Stimulated activated CD4-positive, alpha-beta T cell treated with anti-CD3 and anti-CD28 coated beads, Interleukin-12 subunit alpha, Interleukin-12 subunit beta, amount 100 ng/mL, for 24 hours (primary cell): ENCODE measurements at regions not wholly inside any gene's neighbourhood (a gene's known extent, or its start where the extent isn't known, plus 50 kb on each side); places are given as distances from the start of the nearest gene placed in this dataset.
"Not testable (repeated sequence)": the region's sequence is repeated elsewhere in the genome, so short reads cannot be mapped to it uniquely, and the experiment has no call there.

ENCODE experiments used
- DNase-seq, 2 experiments: peaks; one replicate each; pipeline ENCODE4 v3.0.0-alpha.2; 2020; ENCODE audit warnings: low read depth in 2 of 2

GRCh38 chr5:34096033-34096432 lies 53.0 kb upstream of the C1QTNF3 start:
- DNase-seq = not testable (repeated sequence)

- DNase-seq = not testable (repeated sequence)
These were observed 56.9 kb upstream of the C1QTNF3 start for GRCh38 chr5:34099891-34100290.

- DNase-seq = not testable (repeated sequence)
These were observed 58.6 kb upstream of the C1QTNF3 start for GRCh38 chr5:34101567-34101966.

- DNase-seq = not testable (repeated sequence)
These were observed 65.9 kb upstream of the C1QTNF3 start for GRCh38 chr5:34108897-34109296.

- DNase-seq = not testable (repeated sequence)
These were observed 81.3 kb upstream of the C1QTNF3 start for GRCh38 chr5:34124280-34124679.

- not testable (repeated sequence) for DNase-seq
These were observed 82.3 kb upstream of the C1QTNF3 start for GRCh38 chr5:34125354-34125753.

GRCh38 chr5:34126741-34127140 lies 83.7 kb upstream of the C1QTNF3 start:
- DNase-seq = not testable (repeated sequence)

GRCh38 chr5:34127818-34128217 lies 84.8 kb upstream of the C1QTNF3 start:
- DNase-seq = not testable (repeated sequence)

- not testable (repeated sequence) for DNase-seq
These were observed 85.9 kb upstream of the C1QTNF3 start for GRCh38 chr5:34128890-34129289.

- not testable (repeated sequence) for DNase-seq
These were observed 112.0 kb upstream of the C1QTNF3 start for GRCh38 chr5:34154988-34155387.

GRCh38 chr5:34156703-34157414 lies 113.8 kb upstream of the C1QTNF3 start:
- not testable (repeated sequence) for DNase-seq

- DNase-seq = not testable (repeated sequence)
These were observed 117.9 kb upstream of the C1QTNF3 start for GRCh38 chr5:34160904-34161303.

GRCh38 chr5:34171398-34171797 lies 128.4 kb upstream of the C1QTNF3 start:
- DNase-seq = not testable (repeated sequence)

GRCh38 chr5:34179453-34180190 lies 136.6 kb upstream of the C1QTNF3 start:
- not testable (repeated sequence) for DNase-seq

- not testable (repeated sequence) for DNase-seq
These were observed 137.2 kb upstream of the C1QTNF3 start for GRCh38 chr5:34180225-34180624.

- not testable (repeated sequence) for DNase-seq
These were observed 138.1 kb upstream of the C1QTNF3 start for GRCh38 chr5:34180940-34181614.

GRCh38 chr5:34185005-34185404 lies 142.0 kb upstream of the C1QTNF3 start:
- not testable (repeated sequence) for DNase-seq

GRCh38 chr5:34185572-34185971 lies 142.6 kb upstream of the C1QTNF3 start:
- DNase-seq = not testable (repeated sequence)

GRCh38 chr5:34186108-34186507 lies 143.1 kb upstream of the C1QTNF3 start:
- not testable (repeated sequence) for DNase-seq

- DNase-seq = not testable (repeated sequence)
These were observed 143.9 kb upstream of the C1QTNF3 start for GRCh38 chr5:34186865-34187264.

GRCh38 chr5:34187441-34187840 lies 144.4 kb upstream of the C1QTNF3 start:
- DNase-seq = not testable (repeated sequence)
